LoVo (cell line): ENCODE measurements at regions not wholly inside any gene's neighbourhood (a gene's known extent, or its start where the extent isn't known, plus 50 kb on each side); places are given as distances from the start of the nearest gene placed in this dataset.
"Not testable (repeated sequence)": the region's sequence is repeated elsewhere in the genome, so short reads cannot be mapped to it uniquely, and the experiment has no call there.

Source experiments
- DNase-seq: peaks from one replicate; pipeline ENCODE4 v3.0.0-alpha.2; 2016; ENCODE audit warnings: low spot score

GRCh38 chr6:15839969-15840541 lies 177.2 kb upstream of the DTNBP1 start:
- no peak for DNase-seq

- no peak for DNase-seq
Measured at GRCh38 chr6:15837205-15837604, 174.4 kb upstream of the DTNBP1 start.

GRCh38 chr6:15832841-15833240 lies 170.0 kb upstream of the DTNBP1 start:
- DNase-seq = no peak

- no peak for DNase-seq
Measured at GRCh38 chr6:15829156-15829555, 166.3 kb upstream of the DTNBP1 start.

GRCh38 chr6:15827496-15828255 lies 164.8 kb upstream of the DTNBP1 start:
- DNase-seq = no peak

GRCh38 chr6:15826814-15827318 lies 164.0 kb upstream of the DTNBP1 start:
- no peak for DNase-seq

- no peak for DNase-seq
Measured at GRCh38 chr6:15825332-15825930, 162.6 kb upstream of the DTNBP1 start.

GRCh38 chr6:15824811-15825210 lies 162.0 kb upstream of the DTNBP1 start:
- no peak for DNase-seq

- DNase-seq = no peak
Measured at GRCh38 chr6:15823838-15824414, 161.1 kb upstream of the DTNBP1 start.

- no peak for DNase-seq
Measured at GRCh38 chr6:15822835-15823234, 160.0 kb upstream of the DTNBP1 start.

- no peak for DNase-seq
Measured at GRCh38 chr6:15819841-15820240, 157.0 kb upstream of the DTNBP1 start.

- DNase-seq = no peak
Measured at GRCh38 chr6:15819226-15819625, 156.4 kb upstream of the DTNBP1 start.

- DNase-seq = no peak
Measured at GRCh38 chr6:15818491-15818890, 155.7 kb upstream of the DTNBP1 start.

GRCh38 chr6:15818044-15818443 lies 155.2 kb upstream of the DTNBP1 start:
- DNase-seq = no peak

- DNase-seq = no peak
Measured at GRCh38 chr6:15817100-15817499, 154.3 kb upstream of the DTNBP1 start.

GRCh38 chr6:15816661-15817060 lies 153.8 kb upstream of the DTNBP1 start:
- no peak for DNase-seq

- DNase-seq = not testable (repeated sequence)
Measured at GRCh38 chr6:15813698-15814097, 150.9 kb upstream of the DTNBP1 start.

GRCh38 chr6:15811107-15811506 lies 148.3 kb upstream of the DTNBP1 start:
- no peak for DNase-seq

GRCh38 chr6:15810618-15811017 lies 147.8 kb upstream of the DTNBP1 start:
- no peak for DNase-seq

GRCh38 chr6:15809367-15809766 lies 146.5 kb upstream of the DTNBP1 start:
- DNase-seq = no peak

GRCh38 chr6:15804164-15805154 lies 141.6 kb upstream of the DTNBP1 start:
- no peak for DNase-seq

GRCh38 chr6:15802466-15802865 lies 139.6 kb upstream of the DTNBP1 start:
- DNase-seq = no peak
